HG02938 (cell line): ENCODE measurements at regions not wholly inside any gene's neighbourhood (a gene's known extent, or its start where the extent isn't known, plus 50 kb on each side); places are given as distances from the start of the nearest gene placed in this dataset.
"Not testable (repeated sequence)": the region's sequence is repeated elsewhere in the genome, so short reads cannot be mapped to it uniquely, and the experiment has no call there.

Experiments used
- ATAC-seq: cut with Tn5 transposase; IDR thresholded peaks from one replicate; pipeline ENCODE4 v1.9.1; 2021; ENCODE audit warnings: mild to moderate bottlenecking, moderate library complexity; ENCODE audit not compliant: unreplicated experiment

- ATAC-seq: no peak
Observed at GRCh38 chr7:114293289-114294012, 121.2 kb upstream of the FOXP2 start.

- ATAC-seq: no peak
Observed at GRCh38 chr7:114279901-114280300, 134.7 kb upstream of the FOXP2 start.

DNA sequence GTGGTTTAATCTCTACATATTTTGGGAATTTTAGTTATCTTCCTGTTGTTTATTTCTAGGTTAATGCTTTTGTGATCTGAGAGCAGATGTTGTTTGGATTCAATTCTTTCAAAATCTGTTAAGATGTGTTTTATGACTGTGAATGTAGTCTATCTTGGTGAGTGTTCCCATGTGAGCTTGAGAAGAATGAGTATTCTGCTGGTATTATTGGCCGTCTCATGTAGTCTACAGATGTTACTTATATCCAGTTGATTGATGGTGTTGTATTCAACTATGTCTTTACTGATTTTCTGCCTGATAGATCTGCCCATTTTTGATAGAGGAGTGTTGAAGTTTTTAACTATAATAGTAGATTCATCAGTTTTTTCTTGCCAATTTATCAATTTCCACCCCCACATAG is 141.4 kb upstream of the FOXP2 start:
- ATAC-seq: no peak

GRCh38 chr7:114269714-114270113 is 144.9 kb upstream of the FOXP2 start:
- no peak for ATAC-seq

GRCh38 chr7:114267550-114267949 is 147.1 kb upstream of the FOXP2 start:
- not testable (repeated sequence) for ATAC-seq

DNA sequence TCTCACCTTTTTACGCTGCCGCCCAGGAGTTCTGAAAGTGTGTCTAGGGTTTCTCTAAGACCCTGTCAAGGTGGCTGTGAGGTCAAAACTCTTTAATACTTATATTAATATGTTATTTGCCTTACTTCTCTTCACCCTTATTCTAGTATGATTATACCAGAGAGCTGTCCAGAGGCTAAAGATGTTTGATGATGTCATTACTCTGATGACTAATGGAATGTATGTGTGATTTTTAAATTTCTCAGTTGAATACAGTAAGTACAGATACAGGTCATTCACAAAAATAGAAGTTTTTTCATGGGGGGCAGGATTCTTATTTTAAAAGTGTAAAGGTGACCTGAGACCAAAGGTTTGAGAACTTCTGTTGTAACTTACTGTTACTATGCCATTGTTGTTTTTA is 150.6 kb upstream of the FOXP2 start:
- ATAC-seq: no peak

GRCh38 chr7:114263219-114263618 is 151.4 kb upstream of the FOXP2 start:
- no peak for ATAC-seq

GRCh38 chr7:114255404-114255841 is 159.2 kb upstream of the FOXP2 start:
- ATAC-seq: no peak

DNA sequence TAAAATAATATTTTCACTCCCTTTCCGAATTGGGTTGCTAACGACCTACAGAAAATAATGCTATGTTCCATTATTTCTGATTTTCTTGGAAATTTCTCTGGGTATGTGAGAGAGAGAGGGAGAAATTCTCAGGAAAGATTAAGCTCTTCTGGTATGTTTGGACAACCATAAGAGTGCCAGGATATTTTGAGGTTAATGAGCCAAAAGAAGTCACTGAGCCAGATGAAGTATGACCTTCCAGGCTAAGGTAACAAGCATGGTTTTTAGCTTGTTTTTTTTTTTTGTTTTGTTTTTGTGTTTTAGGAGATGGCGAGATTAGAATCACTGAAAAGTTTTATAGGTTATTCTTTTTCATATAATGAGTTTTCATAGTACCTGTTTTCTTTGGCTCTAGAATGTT is 171.0 kb upstream of the FOXP2 start:
- no peak for ATAC-seq

GRCh38 chr7:114242992-114243507 is 171.6 kb upstream of the FOXP2 start:
- no peak for ATAC-seq

GRCh38 chr7:114229246-114229645 is 185.4 kb upstream of the FOXP2 start:
- ATAC-seq: no peak

DNA sequence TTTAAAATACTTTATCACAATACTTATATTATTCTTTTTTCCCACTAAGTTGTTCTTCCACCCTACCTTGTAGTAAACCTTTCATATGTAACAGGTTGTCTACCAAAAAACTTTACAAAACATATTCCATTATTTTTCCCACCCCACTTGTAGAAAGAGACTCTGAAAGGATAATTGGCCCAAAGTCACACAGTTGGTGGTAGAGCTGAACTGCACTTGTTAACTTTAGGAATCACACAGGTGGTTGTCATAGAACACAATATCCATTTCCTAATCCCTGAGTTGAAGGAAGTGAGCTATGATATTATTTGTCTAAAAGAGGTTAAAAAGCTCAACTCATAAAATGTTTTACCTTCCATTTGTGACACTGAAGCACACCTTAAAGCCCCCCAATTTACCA is 188.8 kb upstream of the FOXP2 start:
- ATAC-seq: no peak

GRCh38 chr7:114218283-114218682 is 196.3 kb upstream of the FOXP2 start:
- ATAC-seq: no peak

- ATAC-seq: no peak
Observed at GRCh38 chr7:114217026-114217806, 197.4 kb upstream of the FOXP2 start.

DNA sequence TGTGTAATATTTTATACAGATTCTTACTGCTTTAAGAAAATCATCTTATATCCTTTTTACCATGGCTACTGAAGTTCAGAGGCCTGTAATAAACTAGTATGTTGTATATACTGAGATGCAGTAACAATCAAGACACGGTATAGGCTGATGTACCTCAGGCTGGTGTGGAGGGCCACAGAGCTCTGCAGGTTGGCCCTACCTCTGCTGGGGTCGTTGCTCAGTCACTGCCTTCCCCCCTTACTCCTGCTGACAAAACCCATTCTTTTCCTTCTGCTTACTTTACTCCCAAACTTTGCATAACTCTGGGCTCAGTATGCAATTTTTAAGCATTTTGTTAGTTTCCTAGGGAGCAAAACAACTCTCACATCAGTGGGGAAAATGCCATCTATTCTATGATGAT is 200.1 kb upstream of the FOXP2 start:
- no peak for ATAC-seq

GRCh38 chr7:114212721-114213429 is 201.7 kb upstream of the FOXP2 start:
- no peak for ATAC-seq

GRCh38 chr7:114209968-114210367 is 204.6 kb upstream of the FOXP2 start:
- no peak for ATAC-seq

- no peak for ATAC-seq
Observed at GRCh38 chr7:114206688-114207087, 207.9 kb upstream of the FOXP2 start.

DNA sequence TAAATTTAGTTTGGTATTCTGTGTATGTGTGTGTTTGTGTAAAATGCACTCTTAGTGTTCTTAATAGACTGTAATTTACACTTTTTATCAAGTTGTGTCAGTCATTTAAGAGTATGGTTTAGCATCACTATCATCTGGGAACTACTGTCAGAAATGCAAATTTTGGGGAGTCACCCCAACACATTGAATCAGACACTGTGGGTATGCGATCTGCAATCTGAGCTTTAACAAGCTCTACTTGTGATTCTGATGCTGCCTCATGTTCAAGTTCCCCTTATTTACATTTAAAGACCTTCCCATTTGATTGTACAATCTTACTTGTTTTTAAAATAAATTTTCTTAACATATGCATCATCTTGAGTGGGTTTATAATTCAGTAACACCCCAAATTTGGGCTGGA is 218.1 kb upstream of the FOXP2 start:
- no peak for ATAC-seq

DNA sequence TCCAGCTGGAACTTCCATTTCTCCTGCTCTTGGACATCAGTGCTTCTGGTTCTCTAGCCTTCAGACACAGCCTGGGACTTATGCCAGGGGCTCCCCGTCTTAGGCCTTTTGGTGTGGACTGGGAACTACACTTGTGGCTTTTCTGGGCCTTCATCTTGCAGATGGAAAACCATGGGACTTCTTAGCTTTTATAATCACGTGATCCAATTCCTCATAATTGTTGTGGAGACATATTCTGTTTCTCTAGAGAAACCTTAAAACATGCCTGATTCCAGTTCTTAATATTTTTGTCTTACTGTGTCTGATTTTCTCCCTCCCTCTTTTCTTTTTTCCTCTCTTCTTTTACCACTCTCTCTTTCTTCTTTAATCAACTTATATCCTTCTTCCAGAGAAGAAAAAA is 224.2 kb upstream of the FOXP2 start:
- no peak for ATAC-seq

- ATAC-seq: no peak
Observed at GRCh38 chr7:114183311-114184088, 231.1 kb upstream of the FOXP2 start.
